Upper lobe of left lung (tissue), 4 donors: ENCODE measurements at regions not wholly inside any gene's neighbourhood (a gene's known extent, or its start where the extent isn't known, plus 50 kb on each side); places are given as distances from the start of the nearest gene placed in this dataset.

Source experiments
- POLR2AphosphoS5 ChIP-seq, 2 donors: sonication (generic); formaldehyde crosslinking; IDR thresholded peaks; one replicate each; pipeline ENCODE4 v1.5.1; 2017; ENCODE audit warnings: antibody characterized with exemption in 2 of 2
- TF ChIP-seq, protein P1 (sequence below), 6 experiments: fragments of 450-650 bp in 4 of 6; fragments of 200-600 bp in 2 of 6; sonication (generic) in 2 of 6; IDR thresholded peaks; one replicate each; pipeline ENCODE4 v1.5.1; 2016 to 2019; ENCODE audit warnings: antibody characterized with exemption in 6 of 6

GRCh38 chr12:12007713-12008231 is 63.0 kb upstream of the BCL2L14 start:
- TF ChIP-seq, protein P1, sequence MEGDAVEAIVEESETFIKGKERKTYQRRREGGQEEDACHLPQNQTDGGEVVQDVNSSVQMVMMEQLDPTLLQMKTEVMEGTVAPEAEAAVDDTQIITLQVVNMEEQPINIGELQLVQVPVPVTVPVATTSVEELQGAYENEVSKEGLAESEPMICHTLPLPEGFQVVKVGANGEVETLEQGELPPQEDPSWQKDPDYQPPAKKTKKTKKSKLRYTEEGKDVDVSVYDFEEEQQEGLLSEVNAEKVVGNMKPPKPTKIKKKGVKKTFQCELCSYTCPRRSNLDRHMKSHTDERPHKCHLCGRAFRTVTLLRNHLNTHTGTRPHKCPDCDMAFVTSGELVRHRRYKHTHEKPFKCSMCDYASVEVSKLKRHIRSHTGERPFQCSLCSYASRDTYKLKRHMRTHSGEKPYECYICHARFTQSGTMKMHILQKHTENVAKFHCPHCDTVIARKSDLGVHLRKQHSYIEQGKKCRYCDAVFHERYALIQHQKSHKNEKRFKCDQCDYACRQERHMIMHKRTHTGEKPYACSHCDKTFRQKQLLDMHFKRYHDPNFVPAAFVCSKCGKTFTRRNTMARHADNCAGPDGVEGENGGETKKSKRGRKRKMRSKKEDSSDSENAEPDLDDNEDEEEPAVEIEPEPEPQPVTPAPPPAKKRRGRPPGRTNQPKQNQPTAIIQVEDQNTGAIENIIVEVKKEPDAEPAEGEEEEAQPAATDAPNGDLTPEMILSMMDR (IDR thresholded peaks at IDR 0.05), result no peak
- TF ChIP-seq POLR2AphosphoS5 (IDR thresholded peaks at IDR 0.05), result no peak
